ENCODE measurements at regions not wholly inside any gene's neighbourhood (a gene's known extent, or its start where the extent isn't known, plus 50 kb on each side); places are given as distances from the start of the nearest gene placed in this dataset.

GRCh38 chr2:153347818-153348495 is 130.6 kb downstream of the RPRM start:
- ChIA-PET CTCF (no interaction called here), RAD21 (ENCODE audit: low non-redundant PET in 1 of 2, low total read pairs in 2 of 2, uncharacterized antibody in 2 of 2, unreplicated experiment in 2 of 2) (no interaction called here), POLR2A (no interaction called here)
- Histone ChIP-seq H3K9me3 (ENCODE audit: control insufficient read depth in 1 of 2, insufficient read depth in 1 of 2, low read depth in 1 of 2, low read length in 2 of 2) (no peaks in the 10 kb centered on the region), H2AFZ (ENCODE audit: low read depth, low read length, poor library complexity, severe bottlenecking) (no peak overlapping the region), H3K4me2 (ENCODE audit: low read length) (no peak overlapping the region), H3K36me3 (ENCODE audit: control insufficient read depth in 1 of 2, insufficient read depth in 2 of 2, low read length in 2 of 2) (no peaks in the 10 kb centered on the region), H3K79me2 (ENCODE audit: insufficient read depth, low read length) (no peaks in the 10 kb centered on the region), H3K9ac (ENCODE audit: low read length) (no peak overlapping the region), H4K20me1 (ENCODE audit: insufficient read depth) (no peaks in the 10 kb centered on the region), H3K4me1 (ENCODE audit: control insufficient read depth in 1 of 2, insufficient read depth in 2 of 2, low read length in 2 of 2) (no peaks in the 10 kb centered on the region), H3K27ac (ENCODE audit: low read depth, low read length) (no peak overlapping the region), H3K27me3 (ENCODE audit: insufficient read depth, low read length) (no peaks in the 10 kb centered on the region), H3K4me3 (replicated peaks in 1 of 2; ENCODE audit: low read depth in 1 of 2, low read length in 2 of 2) (no peak overlapping the region), H3K9me2 (ENCODE audit: insufficient read depth) (no peaks in the 10 kb centered on the region)
- TF ChIP-seq EGR1 (IDR thresholded peaks at IDR 0.05; ENCODE audit: low read depth): no peak
- no peak for TF ChIP-seq POLR2AphosphoS5 (IDR thresholded peaks at IDR 0.05; ENCODE audit: low read depth, low read length)
- ATAC-seq: no peak
- intact Hi-C loops (cut with micrococcal nuclease): no loop called here
- BruUV-seq (replicated peaks): no TSS peak
- DNase-seq (ENCODE audit: low read depth, low spot score): no peak

- DNase-seq (ENCODE audit: low read depth, low spot score): no peak
- no peak for ATAC-seq
- no peak overlapping the region for H3K4me3 ChIP-seq (replicated peaks in 1 of 2; ENCODE audit: low read depth in 1 of 2, low read length in 2 of 2)
- ChIA-PET POLR2A (no interaction called here), CTCF (interaction anchor here (1.0 kb wide), 1 partner anchor 34 kb away, joined by 3 read pairs; no protein-coding TSS in a partner anchor), RAD21 (ENCODE audit: low non-redundant PET in 1 of 2, low total read pairs in 2 of 2, uncharacterized antibody in 2 of 2, unreplicated experiment in 2 of 2) (no interaction called here)
- intact Hi-C loops (cut with micrococcal nuclease): no loop called here
- H3K36me3 ChIP-seq (ENCODE audit: control insufficient read depth in 1 of 2, insufficient read depth in 2 of 2, low read length in 2 of 2): no peaks in the 10 kb centered on the region
- H3K9ac ChIP-seq (ENCODE audit: low read length): no peak overlapping the region
- TF ChIP-seq FOSL1 (IDR thresholded peaks at IDR 0.05; ENCODE audit: low read depth) (no peak), SRF (IDR thresholded peaks at IDR 0.05; ENCODE audit: low read depth) (no peak), YY1 (IDR thresholded peaks at IDR 0.05; ENCODE audit: extremely low read depth, insufficient replicate concordance, low read depth, low read length) (no peak), SP1 (IDR thresholded peaks at IDR 0.05; ENCODE audit: low read depth) (no peak), ZFX (IDR thresholded peaks at IDR 0.05) (no peak), ZBTB33 (IDR thresholded peaks at IDR 0.05; ENCODE audit: extremely low read depth, insufficient replicate concordance, low read length) (no peak), POLR2AphosphoS5 (IDR thresholded peaks at IDR 0.05; ENCODE audit: low read depth, low read length) (no peak), CEBPB (IDR thresholded peaks at IDR 0.05; ENCODE audit: low read depth) (no peak), ELF1 (IDR thresholded peaks at IDR 0.05; ENCODE audit: borderline replicate concordance, low read depth) (no peak), CTCF (IDR thresholded peaks at IDR 0.05 in 2 of 3, conservative IDR thresholded peaks at IDR 0.05 in 1 of 3; ENCODE audit: borderline replicate concordance in 1 of 3, insufficient read depth in 1 of 3, low read depth in 2 of 3, low read length in 2 of 3) (no peak), EGR1 (IDR thresholded peaks at IDR 0.05; ENCODE audit: low read depth) (no peak), JUND (IDR thresholded peaks at IDR 0.05) (no peak), SIN3A (IDR thresholded peaks at IDR 0.05; ENCODE audit: low read depth) (no peak), ATF3 (IDR thresholded peaks at IDR 0.05) (no peak), POLR2A (IDR thresholded peaks at IDR 0.05; ENCODE audit: borderline replicate concordance, extremely low read depth, insufficient read depth, insufficient read length) (no peak)
- TF ChIP-seq, protein P1, sequence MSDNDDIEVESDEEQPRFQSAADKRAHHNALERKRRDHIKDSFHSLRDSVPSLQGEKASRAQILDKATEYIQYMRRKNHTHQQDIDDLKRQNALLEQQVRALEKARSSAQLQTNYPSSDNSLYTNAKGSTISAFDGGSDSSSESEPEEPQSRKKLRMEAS (IDR thresholded peaks at IDR 0.05): no peak
- no peaks in the 10 kb centered on the region for H3K9me2 ChIP-seq (ENCODE audit: insufficient read depth)
- H3K27ac ChIP-seq (ENCODE audit: low read depth, low read length): no peak overlapping the region
- no peak overlapping the region for H3K4me2 ChIP-seq (ENCODE audit: low read length)
- no peaks in the 10 kb centered on the region for H3K79me2 ChIP-seq (ENCODE audit: insufficient read depth, low read length)
- H2AFZ ChIP-seq (ENCODE audit: low read depth, low read length, poor library complexity, severe bottlenecking): no peak overlapping the region
- no peaks in the 10 kb centered on the region for H3K9me3 ChIP-seq (ENCODE audit: control insufficient read depth in 1 of 2, insufficient read depth in 1 of 2, low read depth in 1 of 2, low read length in 2 of 2)
- no peaks in the 10 kb centered on the region for H4K20me1 ChIP-seq (ENCODE audit: insufficient read depth)
- no TSS peak for BruUV-seq (replicated peaks)
- no peaks in the 10 kb centered on the region for H3K27me3 ChIP-seq (ENCODE audit: insufficient read depth, low read length)
- no peaks in the 10 kb centered on the region for H3K4me1 ChIP-seq (ENCODE audit: control insufficient read depth in 1 of 2, insufficient read depth in 2 of 2, low read length in 2 of 2)
Observed at GRCh38 chr2:153320879-153321278, 157.7 kb downstream of the RPRM start.

Data from HCT116 (cell line).